ENCODE measurements at regions not wholly inside any gene's neighbourhood (a gene's known extent, or its start where the extent isn't known, plus 50 kb on each side); places are given as distances from the start of the nearest gene placed in this dataset.

DNA sequence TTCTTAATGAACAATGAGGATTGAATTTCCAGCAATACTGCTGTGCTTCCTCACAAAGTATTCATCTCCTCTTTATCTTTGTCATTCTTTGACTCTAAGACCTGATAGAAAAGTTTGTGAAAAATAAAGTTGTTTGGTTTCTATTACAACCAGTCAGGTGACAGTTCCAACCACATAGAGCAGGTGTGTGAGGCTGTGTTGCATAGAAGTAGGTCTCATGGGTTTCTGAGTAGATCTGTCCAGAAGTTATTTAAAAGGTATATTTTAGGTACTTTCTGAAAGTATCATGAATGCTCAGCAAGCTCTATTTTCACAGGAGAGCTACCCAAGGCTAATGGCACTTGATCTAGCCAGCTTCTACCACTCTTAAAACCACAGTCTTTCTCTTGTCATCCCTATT, 637.0 kb downstream of the DNAH5 start:
- no peaks in the 10 kb centered on the region for H3K27me3 ChIP-seq (ENCODE audit: insufficient read depth in 3 of 3, low read length in 2 of 3)

GRCh38 chr5:13303445-13303844, 641.0 kb downstream of the DNAH5 start:
- no peaks in the 10 kb centered on the region for H3K36me3 ChIP-seq (ENCODE audit: insufficient read depth in 1 of 2, low read depth in 1 of 2)
- H3K9me3 ChIP-seq: no peaks in the 10 kb centered on the region
- H3K27ac ChIP-seq: no peak overlapping the region
- TF ChIP-seq, protein P1, sequence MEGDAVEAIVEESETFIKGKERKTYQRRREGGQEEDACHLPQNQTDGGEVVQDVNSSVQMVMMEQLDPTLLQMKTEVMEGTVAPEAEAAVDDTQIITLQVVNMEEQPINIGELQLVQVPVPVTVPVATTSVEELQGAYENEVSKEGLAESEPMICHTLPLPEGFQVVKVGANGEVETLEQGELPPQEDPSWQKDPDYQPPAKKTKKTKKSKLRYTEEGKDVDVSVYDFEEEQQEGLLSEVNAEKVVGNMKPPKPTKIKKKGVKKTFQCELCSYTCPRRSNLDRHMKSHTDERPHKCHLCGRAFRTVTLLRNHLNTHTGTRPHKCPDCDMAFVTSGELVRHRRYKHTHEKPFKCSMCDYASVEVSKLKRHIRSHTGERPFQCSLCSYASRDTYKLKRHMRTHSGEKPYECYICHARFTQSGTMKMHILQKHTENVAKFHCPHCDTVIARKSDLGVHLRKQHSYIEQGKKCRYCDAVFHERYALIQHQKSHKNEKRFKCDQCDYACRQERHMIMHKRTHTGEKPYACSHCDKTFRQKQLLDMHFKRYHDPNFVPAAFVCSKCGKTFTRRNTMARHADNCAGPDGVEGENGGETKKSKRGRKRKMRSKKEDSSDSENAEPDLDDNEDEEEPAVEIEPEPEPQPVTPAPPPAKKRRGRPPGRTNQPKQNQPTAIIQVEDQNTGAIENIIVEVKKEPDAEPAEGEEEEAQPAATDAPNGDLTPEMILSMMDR (IDR thresholded peaks at IDR 0.05): no peak
- DNase-seq (no peak), ATAC-seq (no peak)
- intact Hi-C loops (cut with DNase I): no loop called here
- no peak overlapping the region for H3K4me3 ChIP-seq
- H3K27me3 ChIP-seq (ENCODE audit: insufficient read depth in 3 of 3, low read length in 2 of 3): no peaks in the 10 kb centered on the region
- H3K4me1 ChIP-seq: no peaks in the 10 kb centered on the region

More for the DNA sequence above, 637.0 kb downstream of the DNAH5 start:
- Histone ChIP-seq H3K27ac (no peak overlapping the region), H3K4me1 (no peaks in the 10 kb centered on the region), H3K9me3 (no peaks in the 10 kb centered on the region), H3K36me3 (ENCODE audit: insufficient read depth in 1 of 2, low read depth in 1 of 2) (no peaks in the 10 kb centered on the region), H3K4me3 (no peak overlapping the region)
- DNase-seq (no peak), ATAC-seq (no peak)
- TF ChIP-seq, protein P1 (IDR thresholded peaks at IDR 0.05): no peak
- intact Hi-C loops (cut with DNase I): no loop called here

- no peaks in the 10 kb centered on the region for H3K4me1 ChIP-seq
- H3K27me3 ChIP-seq (ENCODE audit: insufficient read depth in 3 of 3, low read length in 2 of 3): no peaks in the 10 kb centered on the region
- TF ChIP-seq, protein P1 (IDR thresholded peaks at IDR 0.05): no peak
- intact Hi-C loops (cut with DNase I): no loop called here
- ATAC-seq (no peak), DNase-seq (no peak)
- H3K27ac ChIP-seq: no peak overlapping the region
- 59 to 81% (median 59%) methylated on average over 2 of the region's 2 CpGs for WGBS, 3 donors
- H3K36me3 ChIP-seq (ENCODE audit: insufficient read depth in 1 of 2, low read depth in 1 of 2): no peaks in the 10 kb centered on the region
- H3K9me3 ChIP-seq: no peaks in the 10 kb centered on the region
- no peak overlapping the region for H3K4me3 ChIP-seq
Observed at GRCh38 chr5:13278811-13279210, 665.7 kb downstream of the DNAH5 start.

DNA sequence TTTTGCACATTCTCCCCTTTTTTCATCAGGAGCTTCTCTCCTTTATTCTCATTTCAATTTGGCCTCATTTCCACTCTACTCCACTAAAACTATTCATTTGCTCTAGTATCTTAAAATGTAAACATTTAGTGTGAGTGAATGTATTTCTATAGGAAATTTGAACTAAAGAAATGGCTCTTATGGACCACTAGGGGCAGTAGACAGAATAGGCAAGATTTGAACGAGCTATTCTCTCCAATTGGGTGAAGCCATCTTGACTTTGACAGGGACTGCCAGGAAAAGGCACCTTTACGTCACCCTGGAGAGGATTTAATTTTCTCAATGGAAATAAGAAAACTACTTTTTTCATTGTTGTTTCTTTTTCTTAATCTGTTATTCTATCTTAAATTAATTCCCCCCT, 666.3 kb downstream of the DNAH5 start:
- no peak overlapping the region for H3K4me3 ChIP-seq
- TF ChIP-seq, protein P1 (IDR thresholded peaks at IDR 0.05): no peak
- no peaks in the 10 kb centered on the region for H3K4me1 ChIP-seq
- WGBS, 3 donors: 63 to 75% (median 70%) methylated on average over 2 of the region's 2 CpGs
- H3K27me3 ChIP-seq (ENCODE audit: insufficient read depth in 3 of 3, low read length in 2 of 3): no peaks in the 10 kb centered on the region
- H3K27ac ChIP-seq: no peak overlapping the region
- no peaks in the 10 kb centered on the region for H3K36me3 ChIP-seq (ENCODE audit: insufficient read depth in 1 of 2, low read depth in 1 of 2)
- no peaks in the 10 kb centered on the region for H3K9me3 ChIP-seq
- ATAC-seq: no peak
- intact Hi-C loops (cut with DNase I): no loop called here
- no peak for DNase-seq

GRCh38 chr5:13276156-13276555, 668.3 kb downstream of the DNAH5 start:
- Histone ChIP-seq H3K4me3 (no peak overlapping the region), H3K36me3 (ENCODE audit: insufficient read depth in 1 of 2, low read depth in 1 of 2) (no peaks in the 10 kb centered on the region), H3K9me3 (no peaks in the 10 kb centered on the region), H3K4me1 (no peaks in the 10 kb centered on the region), H3K27ac (no peak overlapping the region), H3K27me3 (ENCODE audit: insufficient read depth in 3 of 3, low read length in 2 of 3) (no peaks in the 10 kb centered on the region)
- WGBS, 3 donors: 81 to 86% (median 83%) methylated on average over 1 of the region's 1 CpG
- intact Hi-C loops (cut with DNase I): no loop called here
- ATAC-seq: no peak
- TF ChIP-seq, protein P1 (IDR thresholded peaks at IDR 0.05): no peak
- no peak for DNase-seq
